ENCODE measurements at regions not wholly inside any gene's neighbourhood (a gene's known extent, or its start where the extent isn't known, plus 50 kb on each side); places are given as distances from the start of the nearest gene placed in this dataset.

- WGBS (ENCODE audit: low lambda C conversion rate): 12% methylated on average over 2 of the region's 2 CpGs
- intact Hi-C loops (cut with micrococcal nuclease; ENCODE audit: unreplicated experiment): no loop called here
- POLR2A ChIA-PET: no interaction called here
Measured at GRCh38 chr17:34113089-34113488, 142.0 kb upstream of the CCL2 start.

GRCh38 chr17:34114174-34114573, 140.9 kb upstream of the CCL2 start:
- no peak for TF ChIP-seq ZBTB1 (CRISPR knock-in tag; IDR thresholded peaks at IDR 0.05; ENCODE audit: borderline replicate concordance)
- Histone ChIP-seq H3K27me3 (ENCODE audit: control insufficient read depth in 1 of 2, insufficient read depth in 2 of 2, low read length in 2 of 2) (no peaks in the 10 kb centered on the region), H3K4me3 (replicated peaks in 1 of 3; ENCODE audit: insufficient read depth in 1 of 3, low read depth in 2 of 3, low read length in 3 of 3) (no peak overlapping the region), H3K79me2 (ENCODE audit: insufficient read depth, low read length) (no peaks in the 10 kb centered on the region), H3K9me3 (ENCODE audit: low read length) (no peaks in the 10 kb centered on the region), H2AFZ (ENCODE audit: low read length) (no peak overlapping the region), H3K9ac (ENCODE audit: insufficient read depth, low read depth, low read length) (no peak overlapping the region), H3K27ac (ENCODE audit: extremely low read length, insufficient read depth, low read length) (no peak overlapping the region), H4K20me1 (ENCODE audit: insufficient read depth, low read length) (no peaks in the 10 kb centered on the region), H3K36me3 (replicated peaks in 1 of 2; ENCODE audit: control insufficient read depth in 1 of 2, insufficient read depth in 2 of 2, low read length in 2 of 2) (no peaks in the 10 kb centered on the region), H3K4me2 (ENCODE audit: low read depth, low read length) (no peak overlapping the region), H3K4me1 (ENCODE audit: insufficient read depth, low read length) (no peaks in the 10 kb centered on the region)
- POLR2A ChIA-PET: no interaction called here
- CTCF ChIA-PET (ENCODE audit: low intra/inter-chr PET ratio, low total read pairs): no interaction called here
- no peak for FAIRE-seq
- BruUV-seq (replicated peaks): no TSS peak
- no peak for ATAC-seq
- intact Hi-C loops (cut with micrococcal nuclease; ENCODE audit: unreplicated experiment) (no loop called here), in situ Hi-C loops (cut with HindIII; ENCODE audit: extremely low pct_ligation_motif_present, low pct_unique_long_range_greater_than_20kb) (no loop called here)
- no peak for DNase-seq (ENCODE audit: low spot score)

More at GRCh38 chr17:34113089-34113488, 142.0 kb upstream of the CCL2 start:
- CTCF ChIA-PET (ENCODE audit: low intra/inter-chr PET ratio, low total read pairs): no interaction called here
- Histone ChIP-seq H3K4me3 (replicated peaks in 1 of 3; ENCODE audit: insufficient read depth in 1 of 3, low read depth in 2 of 3, low read length in 3 of 3) (no peak overlapping the region), H3K27me3 (ENCODE audit: control insufficient read depth in 1 of 2, insufficient read depth in 2 of 2, low read length in 2 of 2) (no peaks in the 10 kb centered on the region), H4K20me1 (ENCODE audit: insufficient read depth, low read length) (no peaks in the 10 kb centered on the region), H3K4me1 (ENCODE audit: insufficient read depth, low read length) (no peaks in the 10 kb centered on the region), H2AFZ (ENCODE audit: low read length) (no peak overlapping the region), H3K9ac (ENCODE audit: insufficient read depth, low read depth, low read length) (no peak overlapping the region), H3K79me2 (ENCODE audit: insufficient read depth, low read length) (no peaks in the 10 kb centered on the region), H3K9me3 (ENCODE audit: low read length) (no peaks in the 10 kb centered on the region), H3K4me2 (ENCODE audit: low read depth, low read length) (no peak overlapping the region), H3K27ac (ENCODE audit: extremely low read length, insufficient read depth, low read length) (no peak overlapping the region), H3K36me3 (replicated peaks in 1 of 2; ENCODE audit: control insufficient read depth in 1 of 2, insufficient read depth in 2 of 2, low read length in 2 of 2) (no peaks in the 10 kb centered on the region)
- TF ChIP-seq NFIB (CRISPR knock-in tag; IDR thresholded peaks at IDR 0.05; ENCODE audit: borderline replicate concordance) (no peak), PITX1 (CRISPR knock-in tag; IDR thresholded peaks at IDR 0.05) (no peak), CBFB (CRISPR knock-in tag; IDR thresholded peaks at IDR 0.05) (no peak), RAD51 (IDR thresholded peaks at IDR 0.05; ENCODE audit: borderline replicate concordance) (no peak), CHD2 (IDR thresholded peaks at IDR 0.05; ENCODE audit: low read depth, low read length) (no peak), ZSCAN20 (CRISPR knock-in tag; IDR thresholded peaks at IDR 0.05; ENCODE audit: borderline replicate concordance) (no peak), ZNF30 (CRISPR knock-in tag; IDR thresholded peaks at IDR 0.05) (no peak), IRX3 (CRISPR knock-in tag; IDR thresholded peaks at IDR 0.05; ENCODE audit: borderline replicate concordance, low read depth) (no peak)
- BruUV-seq (replicated peaks): no TSS peak
- in situ Hi-C loops (cut with HindIII; ENCODE audit: extremely low pct_ligation_motif_present, low pct_unique_long_range_greater_than_20kb): no loop called here
- ATAC-seq: no peak
- DNase-seq (ENCODE audit: low spot score): no peak
- no peak for FAIRE-seq

All from HepG2 (cell line).